ENCODE measurements at regions not wholly inside any gene's neighbourhood (a gene's known extent, or its start where the extent isn't known, plus 50 kb on each side); places are given as distances from the start of the nearest gene placed in this dataset.

- Histone ChIP-seq H3K9me3 (ENCODE audit: low read depth, low read length) (no peaks in the 10 kb centered on the region), H3K27me3 (ENCODE audit: insufficient read depth, low read length) (peaks cover 60% of the 10 kb centered on the region), H3K4me3 (ENCODE audit: low read length) (no peak overlapping the region), H3K4me1 (ENCODE audit: insufficient read depth, low read length) (no peaks in the 10 kb centered on the region)
Measured at GRCh38 chr10:50990568-50991455, 83.5 kb upstream of the PRKG1 start.

- no peaks in the 10 kb centered on the region for H3K4me1 ChIP-seq (ENCODE audit: insufficient read depth, low read length)
- peaks cover 60% of the 10 kb centered on the region for H3K27me3 ChIP-seq (ENCODE audit: insufficient read depth, low read length)
- H3K9me3 ChIP-seq (ENCODE audit: low read depth, low read length), result no peaks in the 10 kb centered on the region
- no peak overlapping the region for H3K4me3 ChIP-seq (ENCODE audit: low read length)
Measured at GRCh38 chr10:50991456-50992355, 82.6 kb upstream of the PRKG1 start.

- no peak overlapping the region for H3K4me3 ChIP-seq (ENCODE audit: low read length)
- H3K27me3 ChIP-seq (ENCODE audit: insufficient read depth, low read length), result peaks cover 54% of the 10 kb centered on the region
- no peaks in the 10 kb centered on the region for H3K9me3 ChIP-seq (ENCODE audit: low read depth, low read length)
- H3K4me1 ChIP-seq (ENCODE audit: insufficient read depth, low read length), result no peaks in the 10 kb centered on the region
Measured at GRCh38 chr10:50992356-50992901, 81.9 kb upstream of the PRKG1 start.

- Histone ChIP-seq H3K4me1 (ENCODE audit: insufficient read depth, low read length) (no peaks in the 10 kb centered on the region), H3K27me3 (ENCODE audit: insufficient read depth, low read length) (peaks cover 50% of the 10 kb centered on the region), H3K4me3 (ENCODE audit: low read length) (no peak overlapping the region), H3K9me3 (ENCODE audit: low read depth, low read length) (no peaks in the 10 kb centered on the region)
Measured at GRCh38 chr10:50992972-50993766, 81.1 kb upstream of the PRKG1 start.

GRCh38 chr10:50993771-50994251 is 80.5 kb upstream of the PRKG1 start:
- Histone ChIP-seq H3K9me3 (ENCODE audit: low read depth, low read length) (no peaks in the 10 kb centered on the region), H3K4me3 (ENCODE audit: low read length) (no peak overlapping the region), H3K27me3 (ENCODE audit: insufficient read depth, low read length) (peaks cover 44% of the 10 kb centered on the region), H3K4me1 (ENCODE audit: insufficient read depth, low read length) (no peaks in the 10 kb centered on the region)

- H3K4me1 ChIP-seq (ENCODE audit: insufficient read depth, low read length), result no peaks in the 10 kb centered on the region
- H3K4me3 ChIP-seq (ENCODE audit: low read length), result no peak overlapping the region
- no peaks in the 10 kb centered on the region for H3K9me3 ChIP-seq (ENCODE audit: low read depth, low read length)
- H3K27me3 ChIP-seq (ENCODE audit: insufficient read depth, low read length), result peaks cover 33% of the 10 kb centered on the region
Measured at GRCh38 chr10:50997461-50997860, 76.8 kb upstream of the PRKG1 start.

GRCh38 chr10:50999163-50999562 is 75.1 kb upstream of the PRKG1 start:
- Histone ChIP-seq H3K9me3 (ENCODE audit: low read depth, low read length) (no peaks in the 10 kb centered on the region), H3K4me1 (ENCODE audit: insufficient read depth, low read length) (no peaks in the 10 kb centered on the region), H3K27me3 (ENCODE audit: insufficient read depth, low read length) (peaks cover 17% of the 10 kb centered on the region), H3K4me3 (ENCODE audit: low read length) (no peak overlapping the region)

- Histone ChIP-seq H3K27me3 (ENCODE audit: insufficient read depth, low read length) (peaks cover 9% of the 10 kb centered on the region), H3K9me3 (ENCODE audit: low read depth, low read length) (no peaks in the 10 kb centered on the region), H3K4me1 (ENCODE audit: insufficient read depth, low read length) (no peaks in the 10 kb centered on the region), H3K4me3 (ENCODE audit: low read length) (no peak overlapping the region)
Measured at GRCh38 chr10:51000164-51000563, 74.1 kb upstream of the PRKG1 start.

- Histone ChIP-seq H3K4me3 (ENCODE audit: low read length) (no peak overlapping the region), H3K4me1 (ENCODE audit: insufficient read depth, low read length) (no peaks in the 10 kb centered on the region), H3K9me3 (ENCODE audit: low read depth, low read length) (no peaks in the 10 kb centered on the region), H3K27me3 (ENCODE audit: insufficient read depth, low read length) (peaks cover 9% of the 10 kb centered on the region)
Measured at GRCh38 chr10:51000976-51001375, 73.3 kb upstream of the PRKG1 start.

GRCh38 chr10:51001587-51001986 is 72.7 kb upstream of the PRKG1 start:
- H3K27me3 ChIP-seq (ENCODE audit: insufficient read depth, low read length), result peaks cover 9% of the 10 kb centered on the region
- no peaks in the 10 kb centered on the region for H3K4me1 ChIP-seq (ENCODE audit: insufficient read depth, low read length)
- H3K4me3 ChIP-seq (ENCODE audit: low read length), result no peak overlapping the region
- H3K9me3 ChIP-seq (ENCODE audit: low read depth, low read length), result no peaks in the 10 kb centered on the region

- Histone ChIP-seq H3K27me3 (ENCODE audit: insufficient read depth, low read length) (peaks cover 9% of the 10 kb centered on the region), H3K4me1 (ENCODE audit: insufficient read depth, low read length) (no peaks in the 10 kb centered on the region), H3K4me3 (ENCODE audit: low read length) (no peak overlapping the region), H3K9me3 (ENCODE audit: low read depth, low read length) (no peaks in the 10 kb centered on the region)
Measured at GRCh38 chr10:51002469-51002868, 71.8 kb upstream of the PRKG1 start.

GRCh38 chr10:51004776-51005175 is 69.5 kb upstream of the PRKG1 start:
- no peaks in the 10 kb centered on the region for H3K4me1 ChIP-seq (ENCODE audit: insufficient read depth, low read length)
- H3K9me3 ChIP-seq (ENCODE audit: low read depth, low read length), result no peaks in the 10 kb centered on the region
- H3K4me3 ChIP-seq (ENCODE audit: low read length), result no peak overlapping the region
- H3K27me3 ChIP-seq (ENCODE audit: insufficient read depth, low read length), result peaks cover 9% of the 10 kb centered on the region

GRCh38 chr10:51005551-51005950 is 68.7 kb upstream of the PRKG1 start:
- peaks cover 7% of the 10 kb centered on the region for H3K27me3 ChIP-seq (ENCODE audit: insufficient read depth, low read length)
- H3K4me3 ChIP-seq (ENCODE audit: low read length), result no peak overlapping the region
- no peaks in the 10 kb centered on the region for H3K4me1 ChIP-seq (ENCODE audit: insufficient read depth, low read length)
- no peaks in the 10 kb centered on the region for H3K9me3 ChIP-seq (ENCODE audit: low read depth, low read length)

- Histone ChIP-seq H3K27me3 (ENCODE audit: insufficient read depth, low read length) (no peaks in the 10 kb centered on the region), H3K4me1 (ENCODE audit: insufficient read depth, low read length) (no peaks in the 10 kb centered on the region), H3K9me3 (ENCODE audit: low read depth, low read length) (no peaks in the 10 kb centered on the region), H3K4me3 (ENCODE audit: low read length) (no peak overlapping the region)
Measured at GRCh38 chr10:51006686-51007085, 67.6 kb upstream of the PRKG1 start.

Measured in mononuclear cell (primary cell).